ENCODE measurements at regions not wholly inside any gene's neighbourhood (a gene's known extent, or its start where the extent isn't known, plus 50 kb on each side); places are given as distances from the start of the nearest gene placed in this dataset.
A peak's percentile ranks its signal among the peaks of the same experiment; 100 is the strongest.

- no peak for TF ChIP-seq CHAMP1 (IDR thresholded peaks at IDR 0.05)
- TF ChIP-seq ZNF436 (CRISPR knock-in tag; IDR thresholded peaks at IDR 0.05): no peak
- peak; percentile 89 for TF ChIP-seq GABPA (tag; conservative IDR thresholded peaks at IDR 0.05; ENCODE audit: low read depth)
- no peak for TF ChIP-seq NR3C1 (CRISPR knock-in tag; IDR thresholded peaks at IDR 0.05)
- no peak for TF ChIP-seq NONO (IDR thresholded peaks at IDR 0.05; ENCODE audit: low read depth in 2 of 2, low read length in 1 of 2)
- no peak for TF ChIP-seq ZNF239 (CRISPR knock-in tag; IDR thresholded peaks at IDR 0.05)
- TF ChIP-seq, protein P1, sequence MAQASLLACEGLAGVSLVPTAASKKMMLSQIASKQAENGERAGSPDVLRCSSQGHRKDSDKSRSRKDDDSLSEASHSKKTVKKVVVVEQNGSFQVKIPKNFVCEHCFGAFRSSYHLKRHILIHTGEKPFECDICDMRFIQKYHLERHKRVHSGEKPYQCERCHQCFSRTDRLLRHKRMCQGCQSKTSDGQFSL (CRISPR knock-in tag; IDR thresholded peaks at IDR 0.05): no peak
- TF ChIP-seq, protein P1 (tag; IDR thresholded peaks at IDR 0.05): no peak
- TF ChIP-seq NR2C2 (CRISPR knock-in tag; IDR thresholded peaks at IDR 0.05): no peak
- peak; percentile 97 for TF ChIP-seq NR2C2 (tag; IDR thresholded peaks at IDR 0.05)
- TF ChIP-seq ELK1 (CRISPR knock-in tag; IDR thresholded peaks at IDR 0.05): no peak
- no peak for TF ChIP-seq ZBTB8A (IDR thresholded peaks at IDR 0.05; ENCODE audit: partially characterized antibody)
- TF ChIP-seq NR2C1 (IDR thresholded peaks at IDR 0.05): peak; percentile 71
- TF ChIP-seq NR2C1 (tag; IDR thresholded peaks at IDR 0.05): peak; percentile 85
- no peak for TF ChIP-seq HOXB6 (CRISPR knock-in tag; IDR thresholded peaks at IDR 0.05; ENCODE audit: borderline replicate concordance)
- TF ChIP-seq, protein P2, sequence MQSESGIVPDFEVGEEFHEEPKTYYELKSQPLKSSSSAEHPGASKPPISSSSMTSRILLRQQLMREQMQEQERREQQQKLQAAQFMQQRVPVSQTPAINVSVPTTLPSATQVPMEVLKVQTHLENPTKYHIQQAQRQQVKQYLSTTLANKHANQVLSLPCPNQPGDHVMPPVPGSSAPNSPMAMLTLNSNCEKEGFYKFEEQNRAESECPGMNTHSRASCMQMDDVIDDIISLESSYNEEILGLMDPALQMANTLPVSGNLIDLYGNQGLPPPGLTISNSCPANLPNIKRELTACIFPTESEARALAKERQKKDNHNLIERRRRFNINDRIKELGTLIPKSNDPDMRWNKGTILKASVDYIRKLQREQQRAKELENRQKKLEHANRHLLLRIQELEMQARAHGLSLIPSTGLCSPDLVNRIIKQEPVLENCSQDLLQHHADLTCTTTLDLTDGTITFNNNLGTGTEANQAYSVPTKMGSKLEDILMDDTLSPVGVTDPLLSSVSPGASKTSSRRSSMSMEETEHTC (IDR thresholded peaks at IDR 0.05): no peak
- TF ChIP-seq, protein P3, sequence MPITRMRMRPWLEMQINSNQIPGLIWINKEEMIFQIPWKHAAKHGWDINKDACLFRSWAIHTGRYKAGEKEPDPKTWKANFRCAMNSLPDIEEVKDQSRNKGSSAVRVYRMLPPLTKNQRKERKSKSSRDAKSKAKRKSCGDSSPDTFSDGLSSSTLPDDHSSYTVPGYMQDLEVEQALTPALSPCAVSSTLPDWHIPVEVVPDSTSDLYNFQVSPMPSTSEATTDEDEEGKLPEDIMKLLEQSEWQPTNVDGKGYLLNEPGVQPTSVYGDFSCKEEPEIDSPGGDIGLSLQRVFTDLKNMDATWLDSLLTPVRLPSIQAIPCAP (CRISPR knock-in tag; IDR thresholded peaks at IDR 0.05; ENCODE audit: borderline replicate concordance): no peak
- no peak for TF ChIP-seq PRDM10 (IDR thresholded peaks at IDR 0.05; ENCODE audit: partially characterized antibody)
Observed at GRCh38 chr10:4403638-4404252, 422.3 kb upstream of the AKR1E2 start (continued).

Data from K562 (cell line).